ENCODE measurements at regions not wholly inside any gene's neighbourhood (a gene's known extent, or its start where the extent isn't known, plus 50 kb on each side); places are given as distances from the start of the nearest gene placed in this dataset.

GRCh38 chr15:94555841-94556519 lies 324.6 kb downstream of the MCTP2 start:
- DNase-seq, result no peak
- Histone ChIP-seq H3K4me3 (no peak overlapping the region), H3K9me3 (no peaks in the 10 kb centered on the region), H3K27ac (no peak overlapping the region), H3K27me3 (no peaks in the 10 kb centered on the region), H3K4me1 (no peaks in the 10 kb centered on the region), H3K36me3 (no peaks in the 10 kb centered on the region)
- TF ChIP-seq POLR2A (IDR thresholded peaks at IDR 0.05), result no peak
- TF ChIP-seq, protein P1, sequence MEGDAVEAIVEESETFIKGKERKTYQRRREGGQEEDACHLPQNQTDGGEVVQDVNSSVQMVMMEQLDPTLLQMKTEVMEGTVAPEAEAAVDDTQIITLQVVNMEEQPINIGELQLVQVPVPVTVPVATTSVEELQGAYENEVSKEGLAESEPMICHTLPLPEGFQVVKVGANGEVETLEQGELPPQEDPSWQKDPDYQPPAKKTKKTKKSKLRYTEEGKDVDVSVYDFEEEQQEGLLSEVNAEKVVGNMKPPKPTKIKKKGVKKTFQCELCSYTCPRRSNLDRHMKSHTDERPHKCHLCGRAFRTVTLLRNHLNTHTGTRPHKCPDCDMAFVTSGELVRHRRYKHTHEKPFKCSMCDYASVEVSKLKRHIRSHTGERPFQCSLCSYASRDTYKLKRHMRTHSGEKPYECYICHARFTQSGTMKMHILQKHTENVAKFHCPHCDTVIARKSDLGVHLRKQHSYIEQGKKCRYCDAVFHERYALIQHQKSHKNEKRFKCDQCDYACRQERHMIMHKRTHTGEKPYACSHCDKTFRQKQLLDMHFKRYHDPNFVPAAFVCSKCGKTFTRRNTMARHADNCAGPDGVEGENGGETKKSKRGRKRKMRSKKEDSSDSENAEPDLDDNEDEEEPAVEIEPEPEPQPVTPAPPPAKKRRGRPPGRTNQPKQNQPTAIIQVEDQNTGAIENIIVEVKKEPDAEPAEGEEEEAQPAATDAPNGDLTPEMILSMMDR (IDR thresholded peaks at IDR 0.05), result no peak
- intact Hi-C loops (cut with DNase I), result no loop called here
- 85% methylated on average over 2 of the region's 2 CpGs for WGBS, 2 donors

- WGBS, 2 donors, result 83 to 89% methylated on average over 4 of the region's 4 CpGs
Measured at GRCh38 chr15:94561036-94561689, 329.8 kb downstream of the MCTP2 start.

DNA sequence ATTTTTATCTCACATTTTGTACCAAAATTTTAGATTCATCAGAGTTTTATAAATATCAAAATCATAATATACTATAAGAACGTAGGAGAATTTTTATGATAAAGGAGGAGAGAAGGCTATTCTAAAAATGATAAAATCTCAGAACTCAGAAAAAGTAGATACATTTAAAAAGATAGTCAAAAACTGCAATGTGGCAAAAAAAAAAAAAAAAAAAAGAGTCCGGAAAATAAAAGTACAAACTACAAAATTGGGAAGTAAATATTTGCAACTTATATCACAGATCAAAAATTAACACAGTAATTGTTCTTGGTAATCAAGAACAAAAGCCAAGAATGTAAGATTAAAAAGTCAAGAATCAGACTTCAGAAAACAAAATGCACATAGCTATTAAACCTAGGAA lies 332.1 kb downstream of the MCTP2 start:
- Histone ChIP-seq H3K4me1 (no peaks in the 10 kb centered on the region), H3K27ac (no peak overlapping the region), H3K27me3 (no peaks in the 10 kb centered on the region), H3K36me3 (no peaks in the 10 kb centered on the region), H3K9me3 (no peaks in the 10 kb centered on the region), H3K4me3 (no peak overlapping the region)
- intact Hi-C loops (cut with DNase I), result no loop called here
- TF ChIP-seq POLR2A (IDR thresholded peaks at IDR 0.05), result no peak
- TF ChIP-seq, protein P1 (IDR thresholded peaks at IDR 0.05), result no peak
- DNase-seq, result no peak
- WGBS, 2 donors, result 85 to 88% methylated on average over 2 of the region's 2 CpGs

More at GRCh38 chr15:94561036-94561689, 329.8 kb downstream of the MCTP2 start:
- Histone ChIP-seq H3K4me1 (no peaks in the 10 kb centered on the region), H3K36me3 (no peaks in the 10 kb centered on the region), H3K27me3 (no peaks in the 10 kb centered on the region), H3K27ac (no peak overlapping the region), H3K9me3 (no peaks in the 10 kb centered on the region), H3K4me3 (no peak overlapping the region)
- TF ChIP-seq, protein P1 (IDR thresholded peaks at IDR 0.05), result no peak
- TF ChIP-seq POLR2A (IDR thresholded peaks at IDR 0.05), result no peak
- no peak for DNase-seq
- intact Hi-C loops (cut with DNase I), result no loop called here

GRCh38 chr15:94576889-94577533 lies 345.6 kb downstream of the MCTP2 start:
- H3K27ac ChIP-seq, result no peak overlapping the region
- peaks cover 0 to 2% (median 0%) of the 10 kb centered on the region in 4 donors for H3K27me3 ChIP-seq
- 49 to 62% methylated on average over 10 to 12 of the region's 12 CpGs for WGBS, 2 donors
- no peak for TF ChIP-seq POLR2A (IDR thresholded peaks at IDR 0.05)
- TF ChIP-seq, protein P1 (IDR thresholded peaks at IDR 0.05), result peak in 5 of 6 experiments; percentile 19 to 65 (median 43)
- H3K4me1 ChIP-seq, result no peaks in the 10 kb centered on the region
- no peak for DNase-seq
- intact Hi-C loops (cut with DNase I), result no loop called here
- H3K9me3 ChIP-seq, result no peaks in the 10 kb centered on the region
- no peak overlapping the region for H3K4me3 ChIP-seq
- no peaks in the 10 kb centered on the region for H3K36me3 ChIP-seq

DNA sequence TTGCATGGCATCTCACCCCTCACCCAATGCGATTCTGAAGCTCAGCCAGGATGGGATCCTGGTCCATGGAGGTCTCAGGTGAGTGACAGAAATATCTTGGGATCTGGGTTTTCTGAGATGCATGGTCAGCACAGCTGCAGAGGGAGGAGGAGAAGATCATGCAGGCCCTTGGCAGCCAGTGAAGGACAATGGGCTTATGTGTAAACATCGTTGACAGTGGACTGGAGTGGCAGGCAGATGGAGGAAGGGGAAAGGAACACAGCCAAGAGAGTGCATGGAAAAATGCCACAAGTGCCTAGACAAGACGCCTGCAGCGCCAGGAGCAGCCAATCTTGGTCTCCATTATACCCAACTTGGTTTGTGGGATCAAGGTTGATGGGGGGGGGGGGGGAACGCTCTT lies 347.9 kb downstream of the MCTP2 start:
- no peaks in the 10 kb centered on the region for H3K27me3 ChIP-seq
- intact Hi-C loops (cut with DNase I), result no loop called here
- no peaks in the 10 kb centered on the region for H3K9me3 ChIP-seq
- no peaks in the 10 kb centered on the region for H3K4me1 ChIP-seq
- H3K4me3 ChIP-seq, result no peak overlapping the region
- no peak overlapping the region for H3K27ac ChIP-seq
- no peaks in the 10 kb centered on the region for H3K36me3 ChIP-seq
- WGBS, 2 donors, result 64 to 72% methylated on average over 5 of the region's 5 CpGs
- no peak for DNase-seq
- no peak for TF ChIP-seq POLR2A (IDR thresholded peaks at IDR 0.05)
- TF ChIP-seq, protein P1 (IDR thresholded peaks at IDR 0.05), result no peak
